ENCODE measurements at regions not wholly inside any gene's neighbourhood (a gene's known extent, or its start where the extent isn't known, plus 50 kb on each side); places are given as distances from the start of the nearest gene placed in this dataset.
"Not testable (repeated sequence)": the region's sequence is repeated elsewhere in the genome, so short reads cannot be mapped to it uniquely, and the experiment has no call there.

DNA sequence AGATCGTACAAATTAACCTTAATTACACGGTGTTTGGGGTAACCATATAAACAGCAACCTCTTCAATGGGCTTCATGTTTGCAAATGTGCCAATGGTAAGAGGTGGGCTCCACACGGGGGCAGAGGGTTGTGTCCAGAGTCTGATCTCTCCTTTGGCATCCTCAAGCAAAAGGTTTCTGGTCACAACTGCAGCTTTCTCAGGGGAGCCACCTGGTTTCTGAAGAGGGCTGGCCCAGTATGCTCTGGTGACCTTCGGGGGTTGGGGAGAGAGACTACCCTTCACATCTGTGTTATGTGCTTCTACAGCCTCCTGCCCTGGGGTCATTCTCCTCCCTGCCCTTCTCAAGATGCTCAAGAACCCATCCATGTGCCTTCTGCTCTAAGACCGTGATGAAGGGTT is 259.6 kb downstream of the CRLF2 start:
- H3K4me1 Mint-ChIP-seq (ENCODE audit: unreplicated experiment): no peaks in the 10 kb centered on the region
- no peak for TF ChIP-seq CTCF (conservative IDR thresholded peaks at IDR 0.05)
- H3K4me3 Mint-ChIP-seq: no peak overlapping the region
- DNase-seq (ENCODE audit: extremely low spot score, unreplicated experiment): no peak
- H3K27ac Mint-ChIP-seq: no peak overlapping the region
- H3K9me3 Mint-ChIP-seq: no peaks in the 10 kb centered on the region
- H3K36me3 Mint-ChIP-seq: no peaks in the 10 kb centered on the region
- H3K27me3 Mint-ChIP-seq: peaks cover 5% of the 10 kb centered on the region

DNA sequence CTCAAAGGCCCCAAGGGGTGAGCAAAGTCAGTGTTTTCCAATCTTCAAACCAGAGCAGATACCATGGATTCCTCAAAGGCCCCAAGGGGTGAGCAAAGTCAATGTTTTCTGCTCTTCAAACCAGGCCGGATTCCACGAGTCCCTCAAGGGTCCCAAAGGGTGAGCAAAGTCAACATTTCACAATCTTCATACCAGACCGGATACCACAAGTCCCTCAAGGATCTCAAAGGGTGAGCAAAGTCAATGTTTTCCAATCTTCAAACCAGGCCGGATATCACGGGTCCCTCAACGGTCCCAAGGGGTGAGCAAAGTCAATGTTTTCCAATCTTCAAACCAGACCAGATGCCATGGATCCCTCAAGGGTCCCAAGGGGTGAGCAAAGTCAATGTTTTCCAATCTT is 265.2 kb downstream of the CRLF2 start:
- H3K4me1 Mint-ChIP-seq (ENCODE audit: unreplicated experiment); DNase-seq (ENCODE audit: extremely low spot score, unreplicated experiment); H3K27me3 Mint-ChIP-seq; H3K27ac Mint-ChIP-seq; H3K9me3 Mint-ChIP-seq; H3K36me3 Mint-ChIP-seq; H3K4me3 Mint-ChIP-seq: not testable (repeated sequence)

GRCh38 chrX:943035-943434 is 269.4 kb downstream of the CRLF2 start:
- TF ChIP-seq CTCF (conservative IDR thresholded peaks at IDR 0.05): no peak
- Mint-ChIP-seq H3K9me3 (no peaks in the 10 kb centered on the region), H3K4me1 (ENCODE audit: unreplicated experiment) (no peaks in the 10 kb centered on the region), H3K4me3 (no peak overlapping the region), H3K27me3 (peaks cover 40% of the 10 kb centered on the region), H3K27ac (no peak overlapping the region), H3K36me3 (no peaks in the 10 kb centered on the region)
- no peak for DNase-seq (ENCODE audit: extremely low spot score, unreplicated experiment)

- no peak overlapping the region for H3K4me3 Mint-ChIP-seq
- no peak overlapping the region for H3K27ac Mint-ChIP-seq
- H3K36me3 Mint-ChIP-seq: no peaks in the 10 kb centered on the region
- peaks cover 49% of the 10 kb centered on the region for H3K27me3 Mint-ChIP-seq
- DNase-seq (ENCODE audit: extremely low spot score, unreplicated experiment): no peak
- H3K4me1 Mint-ChIP-seq (ENCODE audit: unreplicated experiment): no peaks in the 10 kb centered on the region
- no peak for TF ChIP-seq CTCF (conservative IDR thresholded peaks at IDR 0.05)
- no peaks in the 10 kb centered on the region for H3K9me3 Mint-ChIP-seq
Observed at GRCh38 chrX:940691-941090, 271.8 kb downstream of the CRLF2 start.

DNA sequence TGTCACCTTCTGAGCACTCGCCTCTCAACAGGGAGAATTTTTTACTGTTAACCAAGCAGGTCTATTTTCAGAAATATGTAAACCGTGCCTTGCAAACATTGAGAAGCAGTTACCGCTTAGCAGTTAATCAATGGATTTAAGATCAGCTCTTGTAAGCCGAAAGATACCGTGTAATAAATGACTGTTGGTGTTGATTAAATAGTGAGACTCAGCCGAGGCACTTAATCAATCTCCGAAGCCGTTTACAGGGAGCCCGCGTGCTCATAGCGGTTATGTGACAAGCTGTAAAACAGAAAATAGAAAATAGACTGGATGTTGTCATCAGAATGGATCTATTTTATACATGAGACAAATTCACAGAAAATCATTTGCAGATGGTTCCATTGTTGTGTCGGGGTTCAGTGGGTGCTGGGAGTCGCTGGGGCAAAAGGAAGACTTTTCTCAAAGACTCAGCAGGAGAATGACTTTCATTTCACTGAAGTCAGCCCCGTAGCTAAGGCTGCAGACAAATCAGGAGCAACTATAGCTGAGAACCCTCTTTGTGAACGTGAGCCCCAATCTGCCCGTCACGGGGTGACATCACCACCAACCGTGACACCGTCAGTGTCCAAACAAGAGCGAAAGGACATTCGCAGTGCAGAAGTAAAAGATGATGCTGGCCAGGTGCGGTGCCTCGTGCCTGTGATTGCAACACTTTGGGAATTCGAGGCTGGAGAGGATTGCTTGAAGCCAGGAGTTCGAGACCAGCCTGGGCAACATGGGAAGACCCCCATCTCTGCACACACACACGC is 275.3 kb downstream of the CRLF2 start:
- TF ChIP-seq CTCF (conservative IDR thresholded peaks at IDR 0.05): no peak
- no peak overlapping the region for H3K27ac Mint-ChIP-seq
- no peaks in the 10 kb centered on the region for H3K4me1 Mint-ChIP-seq (ENCODE audit: unreplicated experiment)
- no peak overlapping the region for H3K4me3 Mint-ChIP-seq
- H3K27me3 Mint-ChIP-seq: peaks cover 44% of the 10 kb centered on the region
- no peaks in the 10 kb centered on the region for H3K36me3 Mint-ChIP-seq
- no peaks in the 10 kb centered on the region for H3K9me3 Mint-ChIP-seq
- no peak for DNase-seq (ENCODE audit: extremely low spot score, unreplicated experiment)

GRCh38 chrX:933611-934010 is 278.8 kb downstream of the CRLF2 start:
- H3K27ac Mint-ChIP-seq: no peak overlapping the region
- no peak for TF ChIP-seq CTCF (conservative IDR thresholded peaks at IDR 0.05)
- no peaks in the 10 kb centered on the region for H3K9me3 Mint-ChIP-seq
- H3K27me3 Mint-ChIP-seq: peaks cover 13% of the 10 kb centered on the region
- no peak overlapping the region for H3K4me3 Mint-ChIP-seq
- DNase-seq (ENCODE audit: extremely low spot score, unreplicated experiment): no peak
- H3K4me1 Mint-ChIP-seq (ENCODE audit: unreplicated experiment): no peaks in the 10 kb centered on the region
- H3K36me3 Mint-ChIP-seq: no peaks in the 10 kb centered on the region

Data from type B pancreatic cell (in vitro differentiated cells).